ENCODE measurements at regions not wholly inside any gene's neighbourhood (a gene's known extent, or its start where the extent isn't known, plus 50 kb on each side); places are given as distances from the start of the nearest gene placed in this dataset.

- Mint-ChIP-seq H3K9me3 (peaks cover 0 to 6% (median 0%) of the 10 kb centered on the region in 7 donors), H3K27me3 (peaks cover 5% of the 10 kb centered on the region), H3K4me1 (peaks cover 0 to 4% (median 2%) of the 10 kb centered on the region in 4 donors), H3K4me3 (no peak overlapping the region), H3K27ac (no peak overlapping the region), H3K36me3 (no peaks in the 10 kb centered on the region)
- Histone ChIP-seq H3K27ac (ENCODE audit: insufficient read depth, low read length, poor library complexity, severe bottlenecking) (no peak overlapping the region), H3K4me1 (ENCODE audit: control insufficient read depth, insufficient read depth, low read length, poor library complexity, severe bottlenecking) (no peaks in the 10 kb centered on the region), H3K9me3 (ENCODE audit: control insufficient read depth in 2 of 2, low read length in 2 of 2) (no peaks in the 10 kb centered on the region), H3K4me3 (ENCODE audit: low read depth, low read length) (no peak overlapping the region), H3K27me3 (ENCODE audit: control insufficient read depth, insufficient read depth, low read length) (peaks cover 2% of the 10 kb centered on the region), H3K36me3 (ENCODE audit: control insufficient read depth, insufficient read depth, low read length) (no peaks in the 10 kb centered on the region)
- DNase-seq (no peak), ATAC-seq (ENCODE audit: low read depth in 2 of 2) (no peak)
These were observed 385.3 kb downstream of the CDC5L start for GRCh38 chr6:44772838-44773237.

DNA sequence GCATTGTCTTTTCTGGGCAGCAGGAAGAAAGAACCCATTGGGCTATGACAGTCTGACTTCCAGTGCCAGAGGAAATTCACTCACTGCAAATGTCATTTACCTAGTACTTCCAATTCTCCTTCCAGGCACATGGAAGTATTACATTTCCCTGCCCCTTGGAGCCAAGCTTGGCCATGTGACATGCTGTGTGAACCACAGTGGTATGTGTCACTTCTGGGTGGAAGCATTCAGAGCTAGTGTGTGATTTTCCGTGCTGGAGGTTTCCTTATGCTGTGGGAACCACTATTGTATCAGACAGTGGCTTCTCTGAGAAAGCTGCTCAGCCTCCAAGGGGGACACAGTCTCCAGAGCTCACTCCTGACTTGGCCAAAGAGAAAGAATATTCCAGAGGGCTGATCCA is 387.6 kb downstream of the CDC5L start:
- Histone ChIP-seq H3K4me1 (ENCODE audit: control insufficient read depth, insufficient read depth, low read length, poor library complexity, severe bottlenecking) (no peaks in the 10 kb centered on the region), H3K9me3 (ENCODE audit: control insufficient read depth in 2 of 2, low read length in 2 of 2) (no peaks in the 10 kb centered on the region), H3K27ac (ENCODE audit: insufficient read depth, low read length, poor library complexity, severe bottlenecking) (no peak overlapping the region), H3K4me3 (ENCODE audit: low read depth, low read length) (no peak overlapping the region), H3K27me3 (ENCODE audit: control insufficient read depth, insufficient read depth, low read length) (no peaks in the 10 kb centered on the region), H3K36me3 (ENCODE audit: control insufficient read depth, insufficient read depth, low read length) (no peaks in the 10 kb centered on the region)
- H3K4me3 Mint-ChIP-seq: no peak overlapping the region
- H3K4me1 Mint-ChIP-seq: peaks cover 0 to 4% (median 0%) of the 10 kb centered on the region in 4 donors
- DNase-seq (no peak), ATAC-seq (ENCODE audit: low read depth in 2 of 2) (no peak)
- H3K36me3 Mint-ChIP-seq: no peaks in the 10 kb centered on the region
- H3K27me3 Mint-ChIP-seq: peaks cover 5% of the 10 kb centered on the region
- peaks cover 0 to 4% (median 0%) of the 10 kb centered on the region in 7 donors for H3K9me3 Mint-ChIP-seq
- H3K27ac Mint-ChIP-seq: no peak overlapping the region

DNA sequence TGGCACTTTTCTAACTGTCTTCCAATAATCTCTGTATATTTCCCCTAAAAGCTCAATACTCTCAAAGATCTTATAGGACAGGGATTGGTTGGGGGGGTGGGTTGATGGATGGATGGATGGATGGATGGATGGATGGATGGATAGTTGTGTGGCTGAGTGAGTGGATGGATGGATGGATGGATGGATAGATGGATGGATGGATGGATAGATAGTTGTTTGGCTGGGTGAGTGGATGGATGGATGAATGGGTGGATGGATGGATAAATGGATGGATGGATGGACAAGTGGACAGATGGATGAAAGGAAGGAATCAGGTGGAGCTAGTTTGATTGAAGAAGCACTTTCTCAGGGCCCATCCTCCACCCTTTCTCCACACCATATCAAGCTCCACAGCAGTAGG is 388.8 kb downstream of the CDC5L start:
- Histone ChIP-seq H3K36me3 (ENCODE audit: control insufficient read depth, insufficient read depth, low read length) (no peaks in the 10 kb centered on the region), H3K27ac (ENCODE audit: insufficient read depth, low read length, poor library complexity, severe bottlenecking) (no peak overlapping the region), H3K27me3 (ENCODE audit: control insufficient read depth, insufficient read depth, low read length) (no peaks in the 10 kb centered on the region), H3K9me3 (ENCODE audit: control insufficient read depth in 2 of 2, low read length in 2 of 2) (no peaks in the 10 kb centered on the region), H3K4me1 (ENCODE audit: control insufficient read depth, insufficient read depth, low read length, poor library complexity, severe bottlenecking) (no peaks in the 10 kb centered on the region), H3K4me3 (ENCODE audit: low read depth, low read length) (no peak overlapping the region)
- no peak for DNase-seq
- Mint-ChIP-seq H3K36me3 (no peaks in the 10 kb centered on the region), H3K4me3 (no peak overlapping the region), H3K27me3 (peaks cover 5% of the 10 kb centered on the region), H3K27ac (no peak overlapping the region), H3K9me3 (peaks cover 0 to 4% (median 0%) of the 10 kb centered on the region in 7 donors), H3K4me1 (no peaks in the 10 kb centered on the region)
- no peak for ATAC-seq (ENCODE audit: low read depth in 2 of 2)

GRCh38 chr6:44778513-44778912 is 391.0 kb downstream of the CDC5L start:
- H3K4me1 Mint-ChIP-seq: no peaks in the 10 kb centered on the region
- H3K27ac Mint-ChIP-seq: no peak overlapping the region
- H3K4me3 ChIP-seq (ENCODE audit: low read depth, low read length): no peak overlapping the region
- DNase-seq: no peak
- no peaks in the 10 kb centered on the region for H3K27me3 ChIP-seq (ENCODE audit: control insufficient read depth, insufficient read depth, low read length)
- peaks cover 5% of the 10 kb centered on the region for H3K27me3 Mint-ChIP-seq
- no peak overlapping the region for H3K4me3 Mint-ChIP-seq
- no peak overlapping the region for H3K27ac ChIP-seq (ENCODE audit: insufficient read depth, low read length, poor library complexity, severe bottlenecking)
- no peak for ATAC-seq (ENCODE audit: low read depth in 2 of 2)
- H3K4me1 ChIP-seq (ENCODE audit: control insufficient read depth, insufficient read depth, low read length, poor library complexity, severe bottlenecking): no peaks in the 10 kb centered on the region
- no peaks in the 10 kb centered on the region for H3K9me3 ChIP-seq (ENCODE audit: control insufficient read depth in 2 of 2, low read length in 2 of 2)
- H3K36me3 ChIP-seq (ENCODE audit: control insufficient read depth, insufficient read depth, low read length): no peaks in the 10 kb centered on the region
- no peaks in the 10 kb centered on the region for H3K36me3 Mint-ChIP-seq
- H3K9me3 Mint-ChIP-seq: peaks cover 0 to 3% (median 0%) of the 10 kb centered on the region in 7 donors

Measured in CD4-positive, CD25-positive, alpha-beta regulatory T cell (primary cell).